SK-N-SH (cell line): ENCODE measurements at regions not wholly inside any gene's neighbourhood (a gene's known extent, or its start where the extent isn't known, plus 50 kb on each side); places are given as distances from the start of the nearest gene placed in this dataset.

Source experiments
- CTCF ChIP-seq: fragments of 200-600 bp; sonication (generic); IDR thresholded peaks from 2 replicates; pipeline ENCODE4 v1.6.1; 2017; ENCODE audit warnings: antibody characterized with exemption, mild to moderate bottlenecking, moderate library complexity
- JUND ChIP-seq: IDR thresholded peaks from 2 replicates; pipeline ENCODE4 v1.4.0; 2012
- MAX ChIP-seq: IDR thresholded peaks from 2 replicates; pipeline ENCODE4 v1.4.0; 2012; ENCODE audit warnings: low read depth
- RAD21 ChIP-seq: IDR thresholded peaks from 2 replicates; pipeline ENCODE4 v1.6.1; 2012; ENCODE audit warnings: mild to moderate bottlenecking, low read length
- REST ChIP-seq: IDR thresholded peaks from 2 replicates; pipeline ENCODE4 v1.6.1; 2012; ENCODE audit warnings: mild to moderate bottlenecking, low read depth, low read length, moderate library complexity
- SIN3A ChIP-seq: IDR thresholded peaks from 2 replicates; pipeline ENCODE4 v1.6.1; 2012; ENCODE audit warnings: low read depth, mild to moderate bottlenecking, low read length, moderate library complexity, borderline replicate concordance
- YY1 ChIP-seq: IDR thresholded peaks from 2 replicates; pipeline ENCODE4 v1.4.0; 2012; ENCODE audit warnings: low read depth, mild to moderate bottlenecking
- ZBTB33 ChIP-seq: IDR thresholded peaks from 2 replicates; pipeline ENCODE4 v1.4.0; 2012; ENCODE audit warnings: low read depth, borderline replicate concordance

- TF ChIP-seq SIN3A (no peak), MAX (no peak), CTCF (no peak), JUND (no peak), REST (no peak), RAD21 (no peak), YY1 (no peak), ZBTB33 (no peak)
Observed at GRCh38 chr2:23091019-23091418, 294.0 kb upstream of the KLHL29 start.
